OCI-LY3 (cell line): ENCODE measurements at regions not wholly inside any gene's neighbourhood (a gene's known extent, or its start where the extent isn't known, plus 50 kb on each side); places are given as distances from the start of the nearest gene placed in this dataset.

Experiments used
- CTCF ChIP-seq: fragments of 200-600, 300-600 bp; sonication (generic); IDR thresholded peaks from 2 replicates; pipeline ENCODE4 v1.5.1; 2014; ENCODE audit warnings: antibody characterized with exemption, low read length, low read depth
- EZH2phosphoT487 ChIP-seq: fragments of 200-600 bp; shearing (Covaris generic); IDR thresholded peaks from 2 replicates; pipeline ENCODE4 v1.6.1; 2018; ENCODE audit warnings: antibody characterized with exemption, mixed run types, low read depth

GRCh38 chrX:113962343-113962742, 621.5 kb upstream of the HTR2C start:
- TF ChIP-seq CTCF: no peak
- TF ChIP-seq EZH2phosphoT487: no peak
